ENCODE measurements at regions not wholly inside any gene's neighbourhood (a gene's known extent, or its start where the extent isn't known, plus 50 kb on each side); places are given as distances from the start of the nearest gene placed in this dataset.

DNA sequence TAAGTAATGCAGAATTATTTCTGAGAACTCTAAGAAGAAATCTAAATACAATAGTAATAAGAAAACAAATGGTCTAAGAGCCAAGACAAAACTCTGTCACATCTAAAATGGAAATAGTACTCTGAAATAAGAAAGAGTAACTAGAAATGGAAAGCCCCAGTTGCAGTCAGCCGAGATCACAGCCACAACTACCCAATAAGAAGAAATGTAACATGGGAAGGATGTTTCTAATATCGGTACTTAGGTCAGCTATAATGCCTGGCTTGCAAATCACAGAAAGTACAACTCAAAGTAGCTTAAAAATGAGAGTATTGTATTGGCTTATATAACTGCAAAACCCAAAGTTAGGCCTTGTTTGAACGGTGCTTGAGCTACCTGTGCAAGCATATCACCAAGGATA, 58.6 kb upstream of the USP25 start:
- TF ChIP-seq, protein P1, sequence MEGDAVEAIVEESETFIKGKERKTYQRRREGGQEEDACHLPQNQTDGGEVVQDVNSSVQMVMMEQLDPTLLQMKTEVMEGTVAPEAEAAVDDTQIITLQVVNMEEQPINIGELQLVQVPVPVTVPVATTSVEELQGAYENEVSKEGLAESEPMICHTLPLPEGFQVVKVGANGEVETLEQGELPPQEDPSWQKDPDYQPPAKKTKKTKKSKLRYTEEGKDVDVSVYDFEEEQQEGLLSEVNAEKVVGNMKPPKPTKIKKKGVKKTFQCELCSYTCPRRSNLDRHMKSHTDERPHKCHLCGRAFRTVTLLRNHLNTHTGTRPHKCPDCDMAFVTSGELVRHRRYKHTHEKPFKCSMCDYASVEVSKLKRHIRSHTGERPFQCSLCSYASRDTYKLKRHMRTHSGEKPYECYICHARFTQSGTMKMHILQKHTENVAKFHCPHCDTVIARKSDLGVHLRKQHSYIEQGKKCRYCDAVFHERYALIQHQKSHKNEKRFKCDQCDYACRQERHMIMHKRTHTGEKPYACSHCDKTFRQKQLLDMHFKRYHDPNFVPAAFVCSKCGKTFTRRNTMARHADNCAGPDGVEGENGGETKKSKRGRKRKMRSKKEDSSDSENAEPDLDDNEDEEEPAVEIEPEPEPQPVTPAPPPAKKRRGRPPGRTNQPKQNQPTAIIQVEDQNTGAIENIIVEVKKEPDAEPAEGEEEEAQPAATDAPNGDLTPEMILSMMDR (IDR thresholded peaks at IDR 0.05; ENCODE audit: insufficient read depth, low read depth, low read length), result no peak
- no peak for TF ChIP-seq EZH2 (IDR thresholded peaks at IDR 0.05; ENCODE audit: insufficient read depth, low read length)

All from astrocyte (in vitro differentiated cells and primary cell).